HG03280 (cell line): ENCODE measurements at regions not wholly inside any gene's neighbourhood (a gene's known extent, or its start where the extent isn't known, plus 50 kb on each side); places are given as distances from the start of the nearest gene placed in this dataset.

ENCODE experiments used
- ATAC-seq: cut with Tn5 transposase; IDR thresholded peaks from one replicate; pipeline ENCODE4 v1.9.1; 2021; ENCODE audit warnings: mild to moderate bottlenecking, moderate library complexity; ENCODE audit not compliant: unreplicated experiment

DNA sequence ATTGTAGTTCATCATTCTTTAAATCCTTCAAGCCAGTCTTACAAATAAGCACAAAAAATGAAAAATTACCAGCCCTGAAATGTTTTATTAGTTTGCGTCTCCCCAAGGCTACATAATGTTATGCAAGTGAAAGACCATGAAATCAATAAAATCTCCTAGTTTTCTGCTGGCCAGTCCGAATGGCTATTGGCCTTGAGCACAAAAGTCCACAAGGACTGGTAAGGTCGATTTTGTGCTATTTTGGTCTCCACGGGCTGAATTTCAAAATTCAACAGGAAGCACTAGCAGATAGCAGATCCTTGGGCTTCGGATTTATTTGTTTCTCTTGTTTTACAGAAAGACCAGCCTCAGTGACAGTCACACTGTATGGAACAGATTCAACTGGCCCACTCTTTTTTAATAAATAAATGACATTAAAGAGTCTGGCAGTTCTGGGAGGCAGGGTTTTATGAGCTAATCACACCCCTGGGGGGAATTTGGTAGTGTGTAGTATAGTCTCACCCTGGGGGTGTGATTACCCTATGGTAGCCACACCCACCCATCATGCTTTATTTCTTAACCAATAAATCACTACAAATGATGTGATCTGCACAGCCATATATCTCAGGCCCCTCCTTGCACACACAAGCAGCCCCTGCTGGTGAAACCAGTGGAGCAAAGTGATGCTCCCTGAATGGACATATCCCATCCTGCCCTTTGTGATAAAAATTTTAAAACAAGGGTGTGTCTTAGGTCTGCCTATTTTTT, 51.1 kb upstream of the TMEM33 start:
- no peak for ATAC-seq

DNA sequence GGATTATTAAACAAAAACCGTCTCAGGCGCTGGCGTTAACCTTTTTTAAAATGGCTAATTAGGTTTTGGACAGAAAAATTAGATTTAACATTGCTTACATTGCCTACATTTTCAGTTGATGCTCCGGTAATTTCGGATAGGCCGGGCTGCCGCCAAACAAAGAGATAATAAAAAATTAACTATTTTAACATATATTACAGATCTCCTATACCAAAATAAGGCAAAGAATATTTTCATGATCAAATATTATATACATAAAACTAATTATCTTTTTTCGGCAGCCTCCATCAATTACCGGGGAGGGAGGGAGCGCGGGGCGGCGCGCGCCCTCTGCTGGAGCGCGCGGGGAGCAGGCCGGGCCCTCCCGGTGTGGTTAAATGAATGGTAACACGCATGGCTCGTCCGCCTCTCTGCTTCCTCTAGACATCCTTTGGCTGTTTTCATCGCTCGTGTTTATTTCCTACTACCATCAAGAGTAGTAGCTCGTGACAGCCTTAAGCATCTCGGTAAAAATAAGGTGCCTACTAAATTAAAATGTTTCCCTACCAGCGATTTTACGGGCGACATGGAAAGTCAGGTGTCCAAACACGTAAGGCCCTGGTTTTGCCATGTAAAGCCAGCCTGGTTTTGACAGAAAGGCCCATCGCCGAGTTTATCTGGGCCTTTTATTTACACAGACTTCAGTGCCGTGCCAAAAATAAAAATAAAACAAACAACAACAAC, 52.4 kb upstream of the TMEM33 start:
- peak; percentile 76 for ATAC-seq

GRCh38 chr4:41881981-41882624, 53.1 kb upstream of the TMEM33 start:
- ATAC-seq = no peak

DNA sequence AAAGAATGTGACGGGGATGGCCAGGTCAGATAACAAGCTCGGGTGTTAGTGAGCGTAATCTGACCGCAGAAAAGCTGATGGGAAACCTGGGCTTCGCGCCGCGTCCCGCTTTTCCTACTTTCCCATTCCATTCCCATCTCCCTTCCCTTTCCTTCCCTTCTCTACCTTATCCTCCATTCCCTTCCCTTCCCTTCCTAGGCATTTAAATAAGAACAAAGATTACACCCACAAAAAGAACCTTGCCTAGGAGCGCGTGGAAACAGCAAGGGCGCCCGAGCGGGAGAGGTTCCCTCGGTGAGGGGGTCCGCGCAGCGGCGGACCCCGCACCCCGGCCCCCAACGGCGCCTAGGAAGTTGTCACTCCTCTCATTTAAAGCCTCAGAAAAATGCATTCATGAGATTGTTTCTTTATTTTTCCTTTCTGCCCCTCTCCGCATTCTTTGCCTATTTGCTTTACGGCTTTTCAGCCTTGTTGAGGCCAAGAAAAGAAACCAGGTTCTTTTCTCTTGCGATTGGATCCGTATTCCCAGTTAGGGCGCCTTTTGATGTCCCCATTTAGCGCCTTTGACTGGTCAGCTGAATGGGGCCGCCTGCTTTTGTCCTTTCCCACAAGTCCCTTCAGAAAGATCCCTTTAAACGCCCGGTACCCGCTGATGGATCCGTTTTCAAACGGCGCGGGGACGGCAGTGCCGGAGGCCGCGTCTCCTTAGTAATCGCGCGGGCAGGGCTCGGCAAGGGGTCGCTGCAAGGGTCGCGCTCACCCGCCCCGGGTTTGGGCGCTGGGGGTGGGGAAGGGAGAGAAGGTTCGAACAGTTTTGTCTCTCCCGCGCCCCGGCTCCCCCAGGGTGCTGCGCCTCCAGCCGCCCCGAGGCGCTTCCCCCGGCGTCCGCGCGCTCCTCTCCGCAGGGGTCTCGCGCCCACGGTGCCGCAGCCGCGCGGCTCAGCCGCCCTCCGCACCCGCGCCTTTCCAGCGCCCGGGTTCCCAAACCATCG, 54.1 kb upstream of the TMEM33 start:
- no peak for ATAC-seq

GRCh38 chr4:41880022-41880837, 55.0 kb upstream of the TMEM33 start:
- no peak for ATAC-seq

DNA sequence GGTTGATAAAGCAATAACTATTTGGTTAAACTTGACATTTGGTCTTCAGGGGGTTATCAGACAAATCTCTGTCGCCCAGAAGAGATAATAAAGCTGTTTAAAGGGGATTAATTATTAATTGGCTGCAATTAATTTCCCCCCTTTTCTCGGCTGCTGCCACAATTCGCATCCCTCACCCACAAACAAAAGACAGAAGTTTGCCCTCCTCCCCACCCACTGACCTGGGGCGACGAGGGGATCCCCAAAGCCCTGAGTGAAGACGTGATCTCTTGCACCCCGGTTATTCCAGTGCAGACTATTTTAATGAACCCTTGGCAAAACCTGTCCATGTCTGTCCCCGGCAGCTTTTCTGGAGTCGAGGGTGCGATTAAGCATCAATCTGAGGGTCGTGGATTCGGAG, 55.7 kb upstream of the TMEM33 start:
- ATAC-seq = no peak

- no peak for ATAC-seq
Measured at GRCh38 chr4:41878991-41879491, 56.2 kb upstream of the TMEM33 start.

GRCh38 chr4:41878170-41878969, 56.9 kb upstream of the TMEM33 start:
- no peak for ATAC-seq

DNA sequence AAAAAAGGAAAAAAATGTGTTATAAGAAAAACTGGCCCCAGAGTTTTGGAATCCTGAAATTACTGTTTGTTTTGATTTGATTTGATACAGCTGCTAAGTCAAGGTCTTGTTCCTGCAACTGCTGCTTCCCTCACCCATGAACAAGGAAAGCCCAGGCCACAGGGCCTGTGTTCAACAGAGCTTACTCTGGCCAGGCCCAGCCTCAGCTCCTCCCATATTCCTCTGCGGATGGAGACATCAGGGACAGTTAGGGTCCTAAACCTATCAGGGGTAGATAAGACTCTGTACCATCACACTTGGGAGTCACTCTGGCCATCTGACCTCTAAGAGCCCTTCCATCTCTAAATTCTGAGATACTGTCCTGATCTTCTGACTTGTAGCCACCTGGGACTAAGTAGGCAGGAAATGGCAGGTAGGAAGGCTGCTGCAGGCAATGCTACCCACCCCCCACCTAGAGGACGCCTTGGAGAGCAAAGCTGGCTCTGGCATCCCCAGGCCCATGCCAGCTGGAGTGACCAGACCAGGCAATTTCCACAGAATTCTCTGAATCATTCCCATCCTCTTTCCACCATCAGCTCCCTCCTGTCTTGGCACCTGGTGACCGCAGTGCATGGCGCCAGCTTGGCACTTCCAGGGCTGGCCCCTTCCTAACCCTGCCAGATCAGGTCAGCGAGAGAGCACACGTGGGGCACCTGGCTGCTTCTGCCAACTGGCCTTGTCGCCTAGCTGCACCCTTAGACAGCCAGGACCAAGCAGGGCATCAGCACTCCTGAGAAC, 58.0 kb upstream of the TMEM33 start:
- ATAC-seq = no peak

GRCh38 chr4:41874873-41875272, 60.4 kb upstream of the TMEM33 start:
- no peak for ATAC-seq

GRCh38 chr4:41874398-41874797, 60.8 kb upstream of the TMEM33 start:
- ATAC-seq = no peak

DNA sequence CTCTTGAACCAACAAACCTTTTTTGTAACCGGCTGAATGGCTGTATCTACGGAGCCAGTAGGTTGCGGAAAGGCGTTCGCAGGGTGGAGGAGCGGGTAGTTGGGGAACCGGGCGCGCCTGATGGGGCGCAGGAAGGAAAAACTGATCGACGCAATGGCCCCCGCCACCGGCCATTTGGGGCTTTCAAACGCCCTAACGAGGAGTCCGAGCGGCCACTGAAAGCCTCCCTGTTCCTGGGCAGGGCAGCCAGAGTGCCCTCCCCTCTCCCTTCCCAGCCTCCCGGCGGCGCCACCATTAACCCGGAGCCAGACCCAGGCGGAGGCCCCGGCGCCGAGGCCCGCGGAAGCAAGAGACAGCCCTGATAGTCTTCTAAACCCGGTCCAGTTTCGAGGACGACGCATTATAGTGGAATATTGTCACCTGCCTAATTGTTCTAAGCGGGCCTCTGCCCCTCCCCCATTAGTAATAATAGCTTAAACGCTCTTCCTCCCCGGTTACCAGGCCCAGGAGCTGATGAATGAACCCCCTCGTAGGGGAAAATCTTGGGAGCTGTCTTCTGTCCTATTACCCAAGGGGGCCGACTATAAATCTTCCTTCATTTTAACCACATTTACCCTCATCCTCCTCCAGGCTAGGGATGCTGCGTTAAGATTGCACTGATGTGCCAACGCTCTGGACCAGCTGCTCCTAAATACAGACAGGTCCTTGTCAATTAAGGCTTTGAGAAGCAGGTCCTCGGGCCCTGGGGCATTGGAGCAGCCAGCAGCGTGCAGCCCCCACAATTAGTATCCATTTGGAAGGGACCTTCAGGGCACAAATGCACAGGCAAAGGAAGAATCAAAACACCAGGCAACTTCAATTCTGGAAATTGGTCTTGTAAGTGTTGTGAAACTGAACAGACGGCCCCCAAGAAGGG, 61.6 kb upstream of the TMEM33 start:
- no peak for ATAC-seq

- no peak for ATAC-seq
Measured at GRCh38 chr4:41870035-41870434, 65.2 kb upstream of the TMEM33 start.

GRCh38 chr4:41866799-41867677, 68.2 kb upstream of the TMEM33 start:
- no peak for ATAC-seq

DNA sequence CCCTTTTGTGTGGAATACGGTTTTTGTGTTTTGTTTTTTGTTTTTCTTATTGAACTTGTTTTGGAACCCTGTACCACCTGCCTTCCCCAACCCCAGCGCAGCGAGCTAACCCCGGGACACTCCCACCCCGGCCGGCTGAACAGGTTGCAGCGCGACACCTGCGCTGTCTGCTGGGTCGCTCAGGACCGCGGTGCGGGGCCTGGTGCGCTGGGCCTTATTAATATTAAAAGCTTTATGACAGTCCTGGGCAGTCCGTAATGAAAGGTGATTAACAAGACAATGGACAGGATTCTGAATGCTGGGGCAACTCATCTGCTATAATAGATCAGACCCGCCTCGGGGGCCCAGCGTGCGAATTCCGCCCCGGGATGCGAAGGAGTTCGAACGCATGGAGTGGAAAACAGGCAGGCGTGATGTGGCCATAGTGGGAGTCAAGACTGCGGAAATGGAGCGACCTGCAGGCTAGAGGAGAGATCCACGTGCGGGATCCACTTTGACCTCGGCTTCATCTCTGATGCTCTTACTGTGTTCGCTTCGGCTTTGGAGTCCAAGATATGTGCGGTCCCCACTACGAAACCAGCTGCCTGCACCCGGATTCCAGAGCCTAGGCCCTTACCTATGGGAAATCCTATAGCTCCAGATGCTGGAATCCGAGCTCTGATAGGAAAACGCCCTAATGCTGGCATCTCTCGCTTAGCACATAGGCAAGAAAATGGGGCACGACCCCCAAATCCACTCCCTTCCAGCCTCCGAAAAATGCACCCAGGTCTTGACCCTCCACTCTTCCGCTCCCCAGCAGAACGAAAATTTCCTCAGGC, 69.0 kb upstream of the TMEM33 start:
- ATAC-seq = no peak
